HCT116 (cell line): ENCODE measurements at regions not wholly inside any gene's neighbourhood (a gene's known extent, or its start where the extent isn't known, plus 50 kb on each side); places are given as distances from the start of the nearest gene placed in this dataset.

Experiments used
- ATAC-seq: fragments of 200-7000 bp; cut with Tn5 transposase; 2 replicates; pipeline ENCODE4 v1.9.1; 2020; ENCODE audit warnings: mild to moderate bottlenecking, moderate library complexity
- BruUV-seq: library from RNA; stranded (reverse); fragments of 400-500 nt; replicated peaks from 2 replicates; lab custom pipeline; 2021; lab: Mats Ljungman, UMichigan
- CTCF ChIA-PET: fragments of 300-600 bp; sonication (Branson Sonifier 250); formaldehyde crosslinking; loops from one replicate; lab custom pipeline; 2021; ENCODE audit warnings: antibody characterized with exemption; lab: Charles Lee
- POLR2A ChIA-PET: fragments of 300-600, 350-600 bp; sonication (Branson Sonifier 250); formaldehyde crosslinking; loops from one replicate; lab custom pipeline; 2021; ENCODE audit warnings: antibody characterized with exemption; lab: Charles Lee
- RAD21 ChIA-PET, 2 experiments: fragments of 300-600 bp; sonication (Branson Sonifier 250); formaldehyde crosslinking; loops; one replicate each; lab custom pipeline; 2023; ENCODE audit warnings: low total read pairs in 2 of 2; ENCODE audit not compliant: uncharacterized antibody in 2 of 2, unreplicated experiment in 2 of 2, low non-redundant PET in 1 of 2; lab: Charles Lee
- DNase-seq: peaks from one replicate; pipeline ENCODE4 v3.0.0-alpha.2; 2010; ENCODE audit warnings: low read depth, low spot score
- H2AFZ ChIP-seq: fragments of 200-600 bp; shearing (Covaris generic), sonication (generic); 2 replicates; pipeline ENCODE4 v1.6.1; 2017; ENCODE audit warnings: low read depth, mixed run types, mixed read lengths, antibody characterized with exemption, low read length; ENCODE audit not compliant: poor library complexity, severe bottlenecking
- H3K27ac ChIP-seq: 2 replicates; pipeline ENCODE4 v1.5.1; 2012; ENCODE audit warnings: low read depth, low read length
- H3K27me3 ChIP-seq: fragments of 200-600 bp; sonication (generic); 2 replicates; pipeline ENCODE4 v1.6.1; 2016; ENCODE audit warnings: mixed run types, low read length, mixed read lengths; ENCODE audit not compliant: insufficient read depth
- H3K36me3 ChIP-seq, 2 experiments: fragments of 200-500 bp in 1 of 2; fragments of 200-600 bp in 1 of 2; sonication (Bioruptor generic) in 1 of 2; sonication (generic) in 1 of 2; 2 replicates each; pipeline versions ENCODE4 v1.5.1 to v1.6.1; 2014 to 2016; ENCODE audit warnings: low read length in 2 of 2, inconsistent platforms in 1 of 2, mixed read lengths in 1 of 2, mixed run types in 1 of 2; ENCODE audit not compliant: insufficient read depth in 2 of 2, control insufficient read depth in 1 of 2
- H3K4me1 ChIP-seq, 2 experiments: fragments of 200-600 bp in 1 of 2; sonication (generic) in 1 of 2; 2 replicates each; pipeline versions ENCODE4 v1.5.1 to v1.6.1; 2012 to 2017; ENCODE audit warnings: low read length in 2 of 2, inconsistent platforms in 1 of 2, mild to moderate bottlenecking in 1 of 2, mixed read lengths in 1 of 2, mixed run types in 1 of 2, moderate library complexity in 1 of 2; ENCODE audit not compliant: insufficient read depth in 2 of 2, control insufficient read depth in 1 of 2
- H3K4me2 ChIP-seq: fragments of 200-600 bp; sonication (generic); 2 replicates; pipeline ENCODE4 v1.6.1; 2017; ENCODE audit warnings: mixed run types, low read length, mixed read lengths
- H3K4me3 ChIP-seq, 2 experiments: fragments of 200-600 bp in 1 of 2; sonication (generic) in 1 of 2; replicated peaks in 1 of 2; 2 replicates each; pipeline ENCODE4 v1.5.1; 2011 to 2016; ENCODE audit warnings: low read length in 2 of 2, control low read depth in 1 of 2, low read depth in 1 of 2, mild to moderate bottlenecking in 1 of 2, mixed read lengths in 1 of 2, mixed run types in 1 of 2
- H3K79me2 ChIP-seq: fragments of 200-600 bp; sonication (generic); 2 replicates; pipeline ENCODE4 v1.6.1; 2017; ENCODE audit warnings: mild to moderate bottlenecking, mixed run types, low read length, moderate library complexity, mixed read lengths; ENCODE audit not compliant: insufficient read depth
- H3K9ac ChIP-seq: fragments of 200-600 bp; sonication (generic); 2 replicates; pipeline ENCODE4 v1.6.1; 2016; ENCODE audit warnings: low read length, mixed read lengths
- H3K9me2 ChIP-seq: fragments of 200-600 bp; sonication (generic), shearing (Covaris generic); 2 replicates; pipeline ENCODE4 v1.6.1; 2017; ENCODE audit warnings: mixed run types, mild to moderate bottlenecking, moderate library complexity; ENCODE audit not compliant: insufficient read depth
- H3K9me3 ChIP-seq, 2 experiments: fragments of 200-500 bp in 1 of 2; fragments of 200-600 bp in 1 of 2; sonication (Bioruptor generic) in 1 of 2; sonication (generic) in 1 of 2; 2 replicates each; pipeline ENCODE4 v1.6.1; 2014 to 2017; ENCODE audit warnings: low read length in 2 of 2, mixed read lengths in 2 of 2, inconsistent platforms in 1 of 2, low read depth in 1 of 2, mild to moderate bottlenecking in 1 of 2, mixed run types in 1 of 2, moderate library complexity in 1 of 2; ENCODE audit not compliant: control insufficient read depth in 1 of 2, insufficient read depth in 1 of 2
- H4K20me1 ChIP-seq: fragments of 200-600 bp; sonication (generic), shearing (Covaris generic); 2 replicates; pipeline ENCODE4 v1.6.1; 2017; ENCODE audit warnings: mixed run types, mild to moderate bottlenecking, moderate library complexity; ENCODE audit not compliant: insufficient read depth
- CBX3 ChIP-seq: IDR thresholded peaks from 2 replicates; pipeline ENCODE4 v1.6.1; 2012; ENCODE audit warnings: low read depth
- CEBPB ChIP-seq: IDR thresholded peaks from 2 replicates; pipeline ENCODE4 v1.6.1; 2012; ENCODE audit warnings: low read depth
- EGR1 ChIP-seq: IDR thresholded peaks from 2 replicates; pipeline ENCODE4 v1.6.1; 2012; ENCODE audit warnings: low read depth
- EZH2phosphoT487 ChIP-seq: fragments of 200-600 bp; IDR thresholded peaks from 2 replicates; pipeline ENCODE4 v1.6.1; 2018; ENCODE audit warnings: antibody characterized with exemption, borderline replicate concordance
- FOSL1 ChIP-seq: IDR thresholded peaks from 2 replicates; pipeline ENCODE4 v1.6.1; 2012; ENCODE audit warnings: low read depth
- JUND ChIP-seq: IDR thresholded peaks from 2 replicates; pipeline ENCODE4 v1.6.1; 2012
- POLR2A ChIP-seq: IDR thresholded peaks from 2 replicates; pipeline ENCODE4 v1.7.0; 2011; ENCODE audit warnings: borderline replicate concordance; ENCODE audit not compliant: insufficient read depth, insufficient read length; ENCODE audit errors: extremely low read depth
- RAD21 ChIP-seq: IDR thresholded peaks from 2 replicates; pipeline ENCODE4 v1.6.1; 2012; ENCODE audit warnings: low read depth, mild to moderate bottlenecking
- REST ChIP-seq: IDR thresholded peaks from 2 replicates; pipeline ENCODE4 v1.6.1; 2012; ENCODE audit warnings: low read depth
- SP1 ChIP-seq: IDR thresholded peaks from 2 replicates; pipeline ENCODE4 v1.6.1; 2012; ENCODE audit warnings: low read depth
- SRF ChIP-seq: IDR thresholded peaks from 2 replicates; pipeline ENCODE4 v1.6.1; 2012; ENCODE audit warnings: low read depth
- YY1 ChIP-seq: IDR thresholded peaks from 2 replicates; pipeline ENCODE4 v1.6.1; 2011; ENCODE audit warnings: low read length, low read depth, moderate library complexity, mild to moderate bottlenecking; ENCODE audit not compliant: insufficient replicate concordance; ENCODE audit errors: extremely low read depth
- ZNF274 ChIP-seq: fragments of 200-500 bp; sonication (Bioruptor generic); IDR thresholded peaks from 2 replicates; pipeline ENCODE4 v1.6.1; 2014; ENCODE audit warnings: mild to moderate bottlenecking, low read depth, low read length, inconsistent platforms
- intact Hi-C: fragments of 100-400 bp; cut with micrococcal nuclease; formaldehyde crosslinking; loops from 2 replicates; pipeline ENCODE4 v1.10.0; 2022

GRCh38 chr2:217418544-217418943 lies 558.7 kb upstream of the TNP1 start:
- Histone ChIP-seq H3K4me3 (no peak overlapping the region), H3K4me1 (no peaks in the 10 kb centered on the region), H3K27me3 (peaks cover 72% of the 10 kb centered on the region), H3K79me2 (no peaks in the 10 kb centered on the region), H3K27ac (no peak overlapping the region), H3K9me3 (no peaks in the 10 kb centered on the region), H3K9ac (no peak overlapping the region), H3K4me2 (no peak overlapping the region), H3K9me2 (no peaks in the 10 kb centered on the region), H4K20me1 (no peaks in the 10 kb centered on the region), H3K36me3 (no peaks in the 10 kb centered on the region), H2AFZ (no peak overlapping the region)
- TF ChIP-seq CEBPB = no peak
- no peak for TF ChIP-seq EGR1
- no peak for TF ChIP-seq JUND
- TF ChIP-seq ZNF274 = no peak
- no peak for TF ChIP-seq YY1
- no peak for TF ChIP-seq REST
- TF ChIP-seq CBX3 = no peak
- TF ChIP-seq POLR2A = no peak
- no peak for TF ChIP-seq SP1
- TF ChIP-seq FOSL1 = no peak
- TF ChIP-seq RAD21 = no peak
- TF ChIP-seq EZH2phosphoT487 = no peak
- no peak for TF ChIP-seq SRF
- no peak for DNase-seq
- BruUV-seq = no TSS peak
- intact Hi-C loops = no loop called here
- ChIA-PET POLR2A (no interaction called here), CTCF (no interaction called here), RAD21 (no interaction called here)
- no peak for ATAC-seq
